Type B pancreatic cell (in vitro differentiated cells): ENCODE measurements at regions not wholly inside any gene's neighbourhood (a gene's known extent, or its start where the extent isn't known, plus 50 kb on each side); places are given as distances from the start of the nearest gene placed in this dataset.
A peak's percentile ranks its signal among the peaks of the same experiment; 100 is the strongest.

ENCODE experiments used
- DNase-seq: peaks from one replicate; pipeline ENCODE4 v3.0.0; 2021; ENCODE audit warnings: mixed read lengths; ENCODE audit not compliant: unreplicated experiment; ENCODE audit errors: extremely low spot score
- H3K27ac Mint-ChIP-seq: 2 replicates; pipeline ENCODE4 v1.8.0; 2021; ENCODE audit warnings: mild to moderate bottlenecking, mixed read lengths
- H3K27me3 Mint-ChIP-seq: 2 replicates; pipeline ENCODE4 v1.8.0; 2021; ENCODE audit warnings: mixed read lengths
- H3K36me3 Mint-ChIP-seq: 2 replicates; pipeline ENCODE4 v1.8.0; 2021; ENCODE audit warnings: mixed read lengths
- H3K4me1 Mint-ChIP-seq: one replicate; pipeline ENCODE4 v1.8.0; 2021; ENCODE audit warnings: mixed read lengths; ENCODE audit not compliant: unreplicated experiment
- H3K4me3 Mint-ChIP-seq: 2 replicates; pipeline ENCODE4 v1.8.0; 2021; ENCODE audit warnings: mild to moderate bottlenecking, mixed read lengths
- H3K9me3 Mint-ChIP-seq: 2 replicates; pipeline ENCODE4 v1.8.0; 2021; ENCODE audit warnings: mixed read lengths
- TF ChIP-seq, protein P1 (sequence below): fragments of 200-600 bp; sonication (generic); conservative IDR thresholded peaks from 2 replicates; pipeline ENCODE4 v1.5.0; 2021; ENCODE audit warnings: antibody characterized with exemption, mild to moderate bottlenecking

DNA sequence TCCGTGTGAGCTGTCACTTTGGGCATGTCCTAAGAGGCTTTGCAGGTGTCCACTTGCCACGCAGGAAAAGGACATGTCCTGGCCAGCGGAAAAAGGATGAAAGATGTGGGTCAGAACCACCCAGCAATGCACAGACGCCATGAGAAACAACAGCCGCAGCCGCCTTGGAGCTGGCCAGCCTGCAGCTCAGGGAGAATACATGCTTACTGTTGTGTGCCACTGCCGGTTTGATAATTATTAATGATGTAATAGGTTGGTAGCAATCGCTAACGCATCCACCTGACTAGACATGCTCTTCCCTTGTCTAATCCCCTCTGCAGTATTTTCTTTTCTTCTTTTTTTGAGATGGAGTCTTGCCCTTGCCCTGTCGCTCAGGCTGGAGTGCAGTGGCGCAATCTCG lies 221.7 kb downstream of the HAUS1 start:
- Mint-ChIP-seq H3K27me3 (peaks cover 12% of the 10 kb centered on the region), H3K4me1 (peaks cover 34% of the 10 kb centered on the region), H3K9me3 (no peaks in the 10 kb centered on the region), H3K36me3 (no peaks in the 10 kb centered on the region), H3K27ac (no peak overlapping the region), H3K4me3 (no peak overlapping the region)
- TF ChIP-seq, protein P1, sequence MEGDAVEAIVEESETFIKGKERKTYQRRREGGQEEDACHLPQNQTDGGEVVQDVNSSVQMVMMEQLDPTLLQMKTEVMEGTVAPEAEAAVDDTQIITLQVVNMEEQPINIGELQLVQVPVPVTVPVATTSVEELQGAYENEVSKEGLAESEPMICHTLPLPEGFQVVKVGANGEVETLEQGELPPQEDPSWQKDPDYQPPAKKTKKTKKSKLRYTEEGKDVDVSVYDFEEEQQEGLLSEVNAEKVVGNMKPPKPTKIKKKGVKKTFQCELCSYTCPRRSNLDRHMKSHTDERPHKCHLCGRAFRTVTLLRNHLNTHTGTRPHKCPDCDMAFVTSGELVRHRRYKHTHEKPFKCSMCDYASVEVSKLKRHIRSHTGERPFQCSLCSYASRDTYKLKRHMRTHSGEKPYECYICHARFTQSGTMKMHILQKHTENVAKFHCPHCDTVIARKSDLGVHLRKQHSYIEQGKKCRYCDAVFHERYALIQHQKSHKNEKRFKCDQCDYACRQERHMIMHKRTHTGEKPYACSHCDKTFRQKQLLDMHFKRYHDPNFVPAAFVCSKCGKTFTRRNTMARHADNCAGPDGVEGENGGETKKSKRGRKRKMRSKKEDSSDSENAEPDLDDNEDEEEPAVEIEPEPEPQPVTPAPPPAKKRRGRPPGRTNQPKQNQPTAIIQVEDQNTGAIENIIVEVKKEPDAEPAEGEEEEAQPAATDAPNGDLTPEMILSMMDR: no peak
- DNase-seq: no peak

DNA sequence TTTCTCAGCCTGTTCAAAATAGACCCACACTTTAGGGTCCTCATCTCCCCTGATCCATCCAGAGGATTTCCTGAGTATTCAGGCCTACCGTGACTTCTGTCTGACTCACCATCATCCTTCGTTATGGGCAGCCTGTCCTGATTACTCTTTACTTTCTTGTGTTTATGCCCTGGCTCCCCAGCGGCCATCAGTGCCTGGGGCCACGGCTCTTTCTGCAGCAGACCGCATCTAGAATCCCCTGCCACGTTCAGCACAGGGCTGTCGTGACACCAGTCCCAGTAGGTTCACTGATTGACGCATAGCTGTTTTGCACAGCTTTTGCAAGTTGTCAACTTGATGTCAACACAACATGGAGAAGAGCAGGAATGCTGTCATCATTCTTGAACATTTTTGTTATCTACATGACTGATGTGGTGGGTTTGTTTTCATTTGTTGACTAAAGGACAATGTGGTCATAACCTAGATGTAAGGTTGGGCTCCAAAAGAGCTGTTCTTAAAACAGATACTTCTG lies 225.6 kb downstream of the HAUS1 start:
- no peak overlapping the region for H3K4me3 Mint-ChIP-seq
- H3K4me1 Mint-ChIP-seq: peaks cover 19% of the 10 kb centered on the region
- H3K9me3 Mint-ChIP-seq: no peaks in the 10 kb centered on the region
- no peak overlapping the region for H3K27ac Mint-ChIP-seq
- H3K36me3 Mint-ChIP-seq: no peaks in the 10 kb centered on the region
- TF ChIP-seq, protein P1: no peak
- no peak for DNase-seq
- peaks cover 34% of the 10 kb centered on the region for H3K27me3 Mint-ChIP-seq

DNA sequence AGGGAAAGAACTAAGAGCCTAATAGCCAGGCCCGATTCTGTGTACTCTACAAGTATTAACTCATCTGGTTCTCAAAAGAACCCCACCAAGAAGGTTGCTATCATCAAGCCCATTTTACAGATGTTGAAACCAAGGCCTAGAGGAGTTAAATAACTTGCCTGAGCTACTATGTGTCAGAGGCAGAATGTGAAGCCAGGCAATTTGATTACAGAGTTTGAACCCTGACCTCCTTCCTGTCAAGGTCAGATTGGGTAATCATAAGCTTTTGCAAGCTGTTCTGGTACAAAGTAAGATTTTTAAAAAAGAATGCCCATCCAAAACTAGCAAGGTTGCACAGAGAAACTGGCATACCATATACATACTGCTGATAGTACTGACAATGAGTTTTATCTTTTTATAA lies 227.1 kb downstream of the HAUS1 start:
- no peaks in the 10 kb centered on the region for H3K9me3 Mint-ChIP-seq
- TF ChIP-seq, protein P1: no peak
- no peak for DNase-seq
- H3K36me3 Mint-ChIP-seq: no peaks in the 10 kb centered on the region
- peak overlapping the region; percentile 13 for H3K4me3 Mint-ChIP-seq
- no peak overlapping the region for H3K27ac Mint-ChIP-seq
- peaks cover 27% of the 10 kb centered on the region for H3K4me1 Mint-ChIP-seq
- peaks cover 45% of the 10 kb centered on the region for H3K27me3 Mint-ChIP-seq

DNA sequence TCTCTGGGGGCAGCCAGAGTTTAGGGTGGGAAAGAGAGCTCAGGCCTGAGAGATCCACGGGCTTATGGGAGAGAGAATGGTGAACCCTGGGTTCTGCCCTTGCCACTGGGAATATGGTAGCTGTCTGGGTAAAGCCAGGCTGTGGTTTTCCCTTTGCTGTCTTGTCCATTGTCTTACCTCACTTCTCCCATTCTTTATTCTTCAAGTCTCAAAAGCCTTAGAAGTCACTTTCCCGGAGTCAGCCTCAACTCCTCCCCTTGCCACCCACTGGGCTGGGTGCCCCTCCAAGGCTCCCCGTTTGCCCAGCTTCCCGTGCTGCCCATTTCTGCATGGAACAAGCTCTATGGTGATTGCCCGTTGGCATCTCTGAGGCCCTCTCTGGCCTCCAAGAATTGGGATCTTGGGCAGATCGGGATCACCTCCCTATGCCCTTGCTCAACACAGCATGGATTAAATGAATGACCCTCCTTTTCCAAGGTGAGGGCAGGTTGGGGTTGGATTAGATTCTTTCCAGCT lies 228.2 kb downstream of the HAUS1 start:
- H3K9me3 Mint-ChIP-seq: no peaks in the 10 kb centered on the region
- H3K4me1 Mint-ChIP-seq: peaks cover 34% of the 10 kb centered on the region
- H3K27ac Mint-ChIP-seq: peak overlapping the region; percentile 34
- no peak for DNase-seq
- H3K27me3 Mint-ChIP-seq: peaks cover 45% of the 10 kb centered on the region
- peak overlapping the region; percentile 53 for H3K4me3 Mint-ChIP-seq
- no peaks in the 10 kb centered on the region for H3K36me3 Mint-ChIP-seq
- TF ChIP-seq, protein P1: no peak

DNA sequence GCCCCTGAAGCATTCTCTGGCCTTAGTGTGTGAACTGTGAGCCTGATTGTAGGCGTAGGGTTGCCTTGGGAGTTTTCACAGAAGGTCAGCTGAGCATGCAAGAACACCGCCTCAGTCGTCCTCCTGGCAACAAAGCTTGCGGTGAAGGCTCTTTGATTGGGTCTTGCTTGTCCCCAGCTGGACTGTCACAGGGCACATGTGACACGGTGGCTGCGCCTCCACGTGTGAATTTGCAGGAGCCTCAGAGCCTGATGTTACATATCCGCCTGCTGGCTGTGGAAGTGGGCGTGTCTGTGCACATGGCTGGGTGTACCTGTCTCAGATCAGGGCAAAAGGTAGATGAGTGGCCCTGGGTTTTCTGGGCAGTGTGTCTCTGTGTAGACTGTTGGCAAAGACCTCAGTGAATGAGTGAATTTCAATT lies 228.7 kb downstream of the HAUS1 start:
- Mint-ChIP-seq H3K27ac (peak overlapping the region; percentile 86), H3K36me3 (no peaks in the 10 kb centered on the region), H3K9me3 (no peaks in the 10 kb centered on the region), H3K27me3 (peaks cover 45% of the 10 kb centered on the region), H3K4me1 (peaks cover 40% of the 10 kb centered on the region), H3K4me3 (peak overlapping the region; percentile 86)
- TF ChIP-seq, protein P1: no peak
- no peak for DNase-seq
